ENCODE measurements at regions not wholly inside any gene's neighbourhood (a gene's known extent, or its start where the extent isn't known, plus 50 kb on each side); places are given as distances from the start of the nearest gene placed in this dataset.
A peak's percentile ranks its signal among the peaks of the same experiment; 100 is the strongest.

GRCh38 chr1:240691909-240692705, 80.2 kb upstream of the GREM2 start (continued):
- TF ChIP-seq USF2 (IDR thresholded peaks at IDR 0.05) (no peak), E2F6 (IDR thresholded peaks at IDR 0.05; ENCODE audit: borderline replicate concordance, low read depth) (no peak), RAD21 (conservative IDR thresholded peaks at IDR 0.05 in 1 of 2, IDR thresholded peaks at IDR 0.05 in 1 of 2) (peak; percentile 87), CTCF (IDR thresholded peaks at IDR 0.05) (peak; percentile 68), PBX3 (IDR thresholded peaks at IDR 0.05) (no peak), RFX5 (IDR thresholded peaks at IDR 0.05) (no peak), FOSL2 (IDR thresholded peaks at IDR 0.05) (no peak), FOSL2 (CRISPR knock-in tag; IDR thresholded peaks at IDR 0.05) (no peak), RARB (CRISPR knock-in tag; IDR thresholded peaks at IDR 0.05) (no peak), SMC3 (IDR thresholded peaks at IDR 0.05) (peak; percentile 87), GATA3 (IDR thresholded peaks at IDR 0.05; ENCODE audit: borderline replicate concordance) (no peak), HOXB5 (CRISPR knock-in tag; IDR thresholded peaks at IDR 0.05) (no peak), CBX2 (IDR thresholded peaks at IDR 0.05; ENCODE audit: borderline replicate concordance, low read depth) (no peak)

GRCh38 chr1:240691501-240691900, 79.5 kb upstream of the GREM2 start:
- FAIRE-seq (no peak), ATAC-seq (no peak; a peak in 1 of 6 replicates), DNase-seq (ENCODE audit: low read depth in 1 of 2, low spot score in 1 of 2) (no peak)
- 73% methylated on average over 5 of the region's 5 CpGs for WGBS (ENCODE audit: missing lambda C conversion rate)
- H3K9me3 ChIP-seq = no peaks in the 10 kb centered on the region
- CTCF ChIA-PET = interaction anchor here (0.6 to 4.7 kb wide), 29 partner anchors 8 to 686 kb away, joined by 3 to 37 read pairs (median 5); partner anchors contain the start of genes GREM2 and RGS7
- 0 out of 3 replicates have a peak overlapping the region, but pooled peaks have one; percentile 33 for H3K4me2 ChIP-seq
- no peak overlapping the region for H3K4me3 ChIP-seq
- peaks cover 3% of the 10 kb centered on the region; the same call in 1 of the 3 replicates for H3K4me1 ChIP-seq
- POLR2A ChIA-PET = no interaction called here
- peak overlapping the region in 1 of 2 experiments; percentile 36; a peak in 1 of 6 replicates for H3K27ac ChIP-seq
- TF ChIP-seq CBX8 (IDR thresholded peaks at IDR 0.05) = no peak
- TF ChIP-seq HMGXB4 (CRISPR knock-in tag; IDR thresholded peaks at IDR 0.05; ENCODE audit: borderline replicate concordance) = no peak
- TF ChIP-seq POLR2A (IDR thresholded peaks at IDR 0.05; ENCODE audit: low read length) = no peak
- TF ChIP-seq RAD21 (conservative IDR thresholded peaks at IDR 0.05 in 1 of 2, IDR thresholded peaks at IDR 0.05 in 1 of 2) = no peak
- no peak for TF ChIP-seq NFE2L2 (conservative IDR thresholded peaks at IDR 0.05; ENCODE audit: low read length)
- no peak for TF ChIP-seq HOXB5 (CRISPR knock-in tag; IDR thresholded peaks at IDR 0.05)
- no peak for TF ChIP-seq RCOR1 (IDR thresholded peaks at IDR 0.05; ENCODE audit: low read depth, low read length)
- no peak for TF ChIP-seq POLR2AphosphoS2 (conservative IDR thresholded peaks at IDR 0.05; ENCODE audit: low read length)
- no peak for TF ChIP-seq MAZ (IDR thresholded peaks at IDR 0.05; ENCODE audit: borderline replicate concordance, low read depth, low read length)
- TF ChIP-seq FOXS1 (CRISPR knock-in tag; IDR thresholded peaks at IDR 0.05) = no peak
- TF ChIP-seq HDAC2 (IDR thresholded peaks at IDR 0.05) = no peak
- TF ChIP-seq ELK1 (IDR thresholded peaks at IDR 0.05; ENCODE audit: low read depth, low read length) = no peak
- TF ChIP-seq MAX (IDR thresholded peaks at IDR 0.05) = no peak
- no peak for TF ChIP-seq TFCP2L1 (CRISPR knock-in tag; IDR thresholded peaks at IDR 0.05)
- no peak for TF ChIP-seq EHMT2 (IDR thresholded peaks at IDR 0.05; ENCODE audit: low read depth)
- no peak for TF ChIP-seq HOXA7 (CRISPR knock-in tag; IDR thresholded peaks at IDR 0.05)
- TF ChIP-seq ZNF302 (CRISPR knock-in tag; IDR thresholded peaks at IDR 0.05) = no peak
- no peak for TF ChIP-seq HOXB13 (CRISPR knock-in tag; IDR thresholded peaks at IDR 0.05; ENCODE audit: low read depth)
- TF ChIP-seq ZC3H11A (IDR thresholded peaks at IDR 0.05) = no peak

All from A549 (cell line).